GM21786 (cell line): ENCODE measurements at regions not wholly inside any gene's neighbourhood (a gene's known extent, or its start where the extent isn't known, plus 50 kb on each side); places are given as distances from the start of the nearest gene placed in this dataset.

Experiments used
- ATAC-seq: cut with Tn5 transposase; IDR thresholded peaks from one replicate; pipeline ENCODE4 v1.9.1; 2021; ENCODE audit not compliant: unreplicated experiment

- no peak for ATAC-seq
These were observed 51.8 kb upstream of the STEAP4 start for GRCh38 chr7:88358526-88358838.

GRCh38 chr7:88357781-88358525 is 51.3 kb upstream of the STEAP4 start:
- peak; percentile 77 for ATAC-seq

- no peak for ATAC-seq
These were observed 50.6 kb upstream of the STEAP4 start for GRCh38 chr7:88357294-88357693.
